Stimulated activated CD4-positive, alpha-beta T cell treated with anti-CD3 and anti-CD28 coated beads, Interleukin-1b, Interleukin-23, amount 100 ng/mL, for 48 hours (primary cell): ENCODE measurements at regions not wholly inside any gene's neighbourhood (a gene's known extent, or its start where the extent isn't known, plus 50 kb on each side); places are given as distances from the start of the nearest gene placed in this dataset.
"Not testable (repeated sequence)": the region's sequence is repeated elsewhere in the genome, so short reads cannot be mapped to it uniquely, and the experiment has no call there.

ENCODE experiments used
- DNase-seq: peaks from one replicate; pipeline ENCODE4 v3.0.0-alpha.2; 2020

GRCh38 chr15:22684786-22685185 lies 101.7 kb upstream of the NIPA1 start:
- not testable (repeated sequence) for DNase-seq

- DNase-seq = not testable (repeated sequence)
Measured at GRCh38 chr15:22699881-22700280, 86.6 kb upstream of the NIPA1 start.

- DNase-seq = not testable (repeated sequence)
Measured at GRCh38 chr15:22710831-22711341, 75.6 kb upstream of the NIPA1 start.

- not testable (repeated sequence) for DNase-seq
Measured at GRCh38 chr15:22713933-22714332, 72.5 kb upstream of the NIPA1 start.

GRCh38 chr15:22714358-22715132 lies 71.9 kb upstream of the NIPA1 start:
- not testable (repeated sequence) for DNase-seq

- not testable (repeated sequence) for DNase-seq
Measured at GRCh38 chr15:22715133-22715845, 71.2 kb upstream of the NIPA1 start.

GRCh38 chr15:22719980-22720379 lies 66.5 kb upstream of the NIPA1 start:
- not testable (repeated sequence) for DNase-seq

GRCh38 chr15:22726104-22726503 lies 60.3 kb upstream of the NIPA1 start:
- DNase-seq = not testable (repeated sequence)

GRCh38 chr15:22735067-22735466 lies 51.4 kb upstream of the NIPA1 start:
- DNase-seq = not testable (repeated sequence)

GRCh38 chr15:22735781-22736180 lies 50.7 kb upstream of the NIPA1 start:
- DNase-seq = no peak

GRCh38 chr15:22736200-22736599 lies 50.2 kb upstream of the NIPA1 start:
- not testable (repeated sequence) for DNase-seq
